HL-60 (cell line): ENCODE measurements at regions not wholly inside any gene's neighbourhood (a gene's known extent, or its start where the extent isn't known, plus 50 kb on each side); places are given as distances from the start of the nearest gene placed in this dataset.

Source experiments
- CTCF ChIP-seq: IDR thresholded peaks from one replicate; pipeline ENCODE4 v1.5.1; 2011; ENCODE audit warnings: low read length, control low read depth, inconsistent platforms; ENCODE audit not compliant: insufficient read depth
- POLR2AphosphoS5 ChIP-seq: IDR thresholded peaks from 2 replicates; pipeline ENCODE4 v1.6.1; 2012; ENCODE audit warnings: low read depth
- REST ChIP-seq: IDR thresholded peaks from 2 replicates; pipeline ENCODE4 v1.6.1; 2012; ENCODE audit warnings: low read depth; ENCODE audit not compliant: insufficient replicate concordance

GRCh38 chr12:39165338-39165737 lies 259.9 kb upstream of the CPNE8 start:
- TF ChIP-seq CTCF (no peak), POLR2AphosphoS5 (no peak), REST (no peak)
